RWPE1 (cell line): ENCODE measurements at regions not wholly inside any gene's neighbourhood (a gene's known extent, or its start where the extent isn't known, plus 50 kb on each side); places are given as distances from the start of the nearest gene placed in this dataset.

Experiments used
- CTCF ChIA-PET: fragments of 350-600 bp; sonication (Branson Sonifier 250); formaldehyde crosslinking; extraction: SDS; loops from one replicate; lab custom pipeline; 2021; lab: Yijun Ruan, JAX
- POLR2A ChIA-PET: fragments of 400-600 bp; formaldehyde crosslinking; extraction: SDS; loops from one replicate; lab custom pipeline; 2020; ENCODE audit warnings: antibody characterized with exemption; ENCODE audit not compliant: low non-redundant PET; lab: Yijun Ruan, JAX
- DNase-seq: peaks from one replicate; pipeline ENCODE4 v3.0.0; 2012; ENCODE audit warnings: low spot score
- H3K27ac ChIP-seq: fragments of 450-650 bp; 2 replicates; pipeline ENCODE4 v1.5.1; 2017
- TF ChIP-seq, protein P1 (sequence below): fragments of 450-650 bp; conservative IDR thresholded peaks from 2 replicates; pipeline ENCODE4 v1.5.1; 2017; ENCODE audit warnings: low read depth, mild to moderate bottlenecking

DNA sequence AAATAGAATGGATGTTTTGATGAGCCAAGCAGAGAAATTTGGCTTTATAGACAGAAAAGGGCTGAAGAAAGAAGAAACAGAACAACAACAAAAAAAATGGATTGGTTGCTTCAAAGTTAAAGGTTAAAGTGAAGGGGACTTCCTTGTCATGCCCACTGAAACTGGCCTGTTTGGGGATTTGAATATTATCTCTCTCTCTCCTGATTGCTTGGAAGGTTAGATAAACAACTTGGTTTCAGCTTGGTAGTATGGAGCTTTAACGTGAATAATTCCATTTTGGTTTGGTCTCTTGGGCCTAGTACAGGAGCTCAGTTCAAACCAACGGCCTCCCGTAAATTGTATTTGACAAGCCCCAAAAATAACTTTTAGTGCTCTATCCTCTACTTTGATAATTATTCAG is 70.8 kb upstream of the MBNL1 start:
- TF ChIP-seq, protein P1, sequence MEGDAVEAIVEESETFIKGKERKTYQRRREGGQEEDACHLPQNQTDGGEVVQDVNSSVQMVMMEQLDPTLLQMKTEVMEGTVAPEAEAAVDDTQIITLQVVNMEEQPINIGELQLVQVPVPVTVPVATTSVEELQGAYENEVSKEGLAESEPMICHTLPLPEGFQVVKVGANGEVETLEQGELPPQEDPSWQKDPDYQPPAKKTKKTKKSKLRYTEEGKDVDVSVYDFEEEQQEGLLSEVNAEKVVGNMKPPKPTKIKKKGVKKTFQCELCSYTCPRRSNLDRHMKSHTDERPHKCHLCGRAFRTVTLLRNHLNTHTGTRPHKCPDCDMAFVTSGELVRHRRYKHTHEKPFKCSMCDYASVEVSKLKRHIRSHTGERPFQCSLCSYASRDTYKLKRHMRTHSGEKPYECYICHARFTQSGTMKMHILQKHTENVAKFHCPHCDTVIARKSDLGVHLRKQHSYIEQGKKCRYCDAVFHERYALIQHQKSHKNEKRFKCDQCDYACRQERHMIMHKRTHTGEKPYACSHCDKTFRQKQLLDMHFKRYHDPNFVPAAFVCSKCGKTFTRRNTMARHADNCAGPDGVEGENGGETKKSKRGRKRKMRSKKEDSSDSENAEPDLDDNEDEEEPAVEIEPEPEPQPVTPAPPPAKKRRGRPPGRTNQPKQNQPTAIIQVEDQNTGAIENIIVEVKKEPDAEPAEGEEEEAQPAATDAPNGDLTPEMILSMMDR: no peak
- ChIA-PET CTCF (interaction anchor here (0.6 to 0.7 kb wide), 2 partner anchors 45 to 47 kb away, joined by 3 read pairs; no protein-coding TSS in a partner anchor), POLR2A (no interaction called here)
- no peak for DNase-seq
- H3K27ac ChIP-seq: no peak overlapping the region

DNA sequence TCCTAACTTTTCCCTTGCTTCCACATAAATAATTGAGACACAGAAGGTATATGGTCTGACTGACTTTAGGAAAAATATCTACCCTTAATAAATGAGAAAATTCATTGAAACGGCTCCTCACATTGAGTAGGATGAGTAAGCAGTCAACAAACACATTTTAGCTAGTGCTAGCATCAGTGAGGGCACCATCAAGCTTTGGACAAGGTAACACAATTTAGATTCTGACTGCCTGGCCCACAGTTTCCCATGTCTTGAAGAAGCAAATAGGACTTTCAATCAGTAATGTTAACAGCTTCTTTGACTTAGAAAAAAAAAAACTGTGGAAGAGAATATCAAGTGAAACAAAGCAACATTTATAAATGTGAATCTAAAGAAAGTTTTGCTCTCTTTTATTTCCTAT is 70.1 kb upstream of the MBNL1 start:
- POLR2A ChIA-PET: no interaction called here
- no peak overlapping the region for H3K27ac ChIP-seq
- no peak for DNase-seq
- TF ChIP-seq, protein P1: no peak
- CTCF ChIA-PET: interaction anchor here (0.6 kb wide), 1 partner anchor 44 kb away, joined by 3 read pairs; no protein-coding TSS in a partner anchor

DNA sequence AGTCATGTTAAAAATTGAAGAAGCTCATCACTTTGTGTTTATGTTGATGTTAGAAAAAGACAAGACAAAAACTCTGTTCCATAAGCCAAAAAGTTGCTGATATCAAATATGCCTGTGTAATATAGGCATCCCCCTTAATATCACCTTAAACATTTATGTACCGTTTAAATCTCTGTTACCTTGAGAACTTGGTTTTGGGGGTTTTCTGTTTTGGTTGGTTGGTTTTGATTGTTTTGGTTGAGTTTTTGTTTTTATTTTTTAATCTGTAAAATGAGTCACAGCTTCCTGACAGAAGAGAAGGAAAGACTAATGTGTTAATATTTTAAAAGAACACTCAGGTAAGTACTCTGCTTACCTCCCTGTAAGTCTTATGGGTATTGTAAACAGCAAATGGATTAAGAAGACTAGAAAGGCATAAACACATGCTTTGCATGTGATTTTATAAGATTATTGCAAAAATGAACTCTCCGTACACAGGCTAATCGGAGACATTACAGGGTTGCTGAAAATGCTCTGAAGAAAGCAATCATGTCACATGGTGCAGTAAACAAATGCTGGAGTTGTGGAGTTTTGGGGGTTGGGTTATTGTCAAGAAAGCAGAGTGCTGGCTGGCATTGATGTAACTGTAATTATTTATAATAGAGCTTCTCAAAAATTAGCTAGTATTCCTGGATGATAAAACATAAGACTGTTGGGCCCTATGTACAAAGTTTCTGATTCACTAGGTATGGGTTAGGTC is 69.5 kb upstream of the MBNL1 start:
- CTCF ChIA-PET: no interaction called here
- no peak for DNase-seq
- TF ChIP-seq, protein P1: no peak
- no peak overlapping the region for H3K27ac ChIP-seq
- POLR2A ChIA-PET: no interaction called here

DNA sequence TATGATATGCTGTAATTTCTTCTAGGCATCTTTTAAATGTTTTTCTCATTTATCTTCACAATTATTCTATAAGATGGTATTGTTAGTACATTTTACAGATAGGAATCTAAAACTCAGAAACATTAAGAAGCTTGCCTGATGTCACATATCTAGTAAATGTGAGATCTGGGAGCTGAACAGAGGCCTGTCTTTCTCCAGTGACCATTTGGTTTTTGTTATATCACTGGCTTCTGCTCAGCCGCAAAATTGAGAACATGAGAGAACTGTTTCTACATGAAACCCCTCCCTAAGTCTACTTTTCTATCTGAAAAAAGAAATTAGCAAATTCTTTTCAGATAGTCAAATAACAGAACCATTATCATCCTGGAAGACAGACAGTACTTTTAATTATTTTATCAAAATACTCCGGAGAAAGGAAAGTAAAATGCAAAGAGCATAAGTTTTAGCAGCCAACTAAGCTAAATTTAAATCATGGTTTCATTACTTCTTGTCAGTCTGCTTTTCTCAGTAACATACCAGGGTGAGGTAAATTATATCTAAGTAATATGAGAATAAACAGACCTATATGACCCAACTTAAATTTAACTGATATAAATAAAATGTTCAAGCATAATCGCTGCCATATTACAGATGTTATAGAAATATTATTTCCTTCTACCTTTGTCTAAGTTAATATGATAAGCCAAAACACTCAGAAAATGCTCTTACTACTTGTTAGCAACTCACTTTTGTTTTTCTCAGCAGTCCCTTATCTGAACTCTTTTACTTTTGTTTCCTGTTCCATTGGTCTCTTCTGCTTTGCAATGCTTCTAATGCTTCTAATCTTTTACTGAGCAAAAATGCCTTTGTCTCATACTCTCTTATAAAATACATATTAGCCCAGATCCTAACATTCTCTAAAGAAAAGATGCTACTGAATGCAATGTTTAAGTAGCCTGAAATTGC is 68.0 kb upstream of the MBNL1 start:
- no peak for DNase-seq

DNA sequence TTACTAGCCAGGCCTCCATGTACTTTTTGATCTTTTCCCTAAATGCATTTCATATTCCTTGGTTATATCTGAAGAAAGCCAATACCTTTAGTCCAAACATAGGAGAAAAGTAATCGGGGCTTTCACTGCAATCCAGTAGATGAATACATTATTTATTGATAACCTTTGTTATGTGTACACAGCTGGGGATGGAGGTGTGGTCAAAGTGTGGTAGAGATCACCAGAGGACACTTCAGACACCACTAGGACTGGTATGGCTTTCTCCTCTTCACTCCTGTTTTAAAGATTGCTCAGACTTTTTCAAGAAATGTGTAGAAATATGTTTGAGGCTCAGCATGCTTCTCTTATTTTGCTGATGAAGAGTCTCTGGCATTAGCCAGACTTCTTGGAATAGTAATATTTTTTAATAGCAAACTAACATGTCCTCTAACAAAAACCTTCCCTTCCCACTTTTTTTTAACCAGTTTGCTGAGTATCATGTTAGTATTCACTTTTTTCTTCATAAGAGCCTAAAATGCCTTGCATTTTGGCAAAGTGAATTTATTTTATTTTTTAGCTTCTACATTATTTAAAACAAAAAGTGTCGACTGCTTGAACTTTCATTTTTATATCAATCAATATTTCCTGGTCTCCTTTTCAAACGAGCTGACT is 65.6 kb upstream of the MBNL1 start:
- H3K27ac ChIP-seq: no peak overlapping the region
- no peak for DNase-seq
- POLR2A ChIA-PET: no interaction called here
- TF ChIP-seq, protein P1: no peak
- CTCF ChIA-PET: interaction anchor here (0.7 to 1.6 kb wide), 2 partner anchors 213 to 241 kb away, joined by 3 to 4 read pairs; no protein-coding TSS in a partner anchor

More for the DNA sequence above, 68.0 kb upstream of the MBNL1 start:
- no peak overlapping the region for H3K27ac ChIP-seq
- TF ChIP-seq, protein P1: no peak
- POLR2A ChIA-PET: no interaction called here
- CTCF ChIA-PET: no interaction called here

DNA sequence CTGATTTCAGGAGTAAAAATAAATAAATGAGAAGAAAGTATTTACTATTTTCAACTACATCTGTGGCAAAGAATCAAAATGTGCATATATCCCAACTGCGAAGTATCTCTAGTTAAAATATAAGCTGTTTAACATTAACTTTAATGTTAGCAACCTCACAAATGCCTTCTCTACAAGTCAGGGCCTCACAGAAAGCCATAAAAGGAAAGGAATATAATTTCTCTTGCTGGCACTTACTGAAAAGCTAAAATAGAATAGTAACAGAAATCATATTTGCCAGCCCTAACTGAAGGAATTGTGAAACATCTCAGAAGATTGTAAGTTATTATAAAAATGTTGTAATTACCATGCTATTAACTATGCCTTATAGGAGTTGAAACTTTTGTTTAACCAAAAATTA is 65.1 kb upstream of the MBNL1 start:
- ChIA-PET POLR2A (no interaction called here), CTCF (interaction anchor here (0.7 to 1.6 kb wide), 3 partner anchors 15 to 240 kb away, joined by 3 to 4 read pairs (median 3); no protein-coding TSS in a partner anchor)
- H3K27ac ChIP-seq: no peak overlapping the region

More for the DNA sequence above, 65.1 kb upstream of the MBNL1 start:
- TF ChIP-seq, protein P1: no peak
- no peak for DNase-seq
